HL-60/S4 (cell line): ENCODE measurements at regions not wholly inside any gene's neighbourhood (a gene's known extent, or its start where the extent isn't known, plus 50 kb on each side); places are given as distances from the start of the nearest gene placed in this dataset.

Experiments
- in situ Hi-C: fragments of 300-500 bp; cut with MboI; formaldehyde crosslinking; loops from 2 replicates; pipeline ENCODE4 v1.14.3; 2022; ENCODE audit warnings: low sequenced_read_pairs

DNA sequence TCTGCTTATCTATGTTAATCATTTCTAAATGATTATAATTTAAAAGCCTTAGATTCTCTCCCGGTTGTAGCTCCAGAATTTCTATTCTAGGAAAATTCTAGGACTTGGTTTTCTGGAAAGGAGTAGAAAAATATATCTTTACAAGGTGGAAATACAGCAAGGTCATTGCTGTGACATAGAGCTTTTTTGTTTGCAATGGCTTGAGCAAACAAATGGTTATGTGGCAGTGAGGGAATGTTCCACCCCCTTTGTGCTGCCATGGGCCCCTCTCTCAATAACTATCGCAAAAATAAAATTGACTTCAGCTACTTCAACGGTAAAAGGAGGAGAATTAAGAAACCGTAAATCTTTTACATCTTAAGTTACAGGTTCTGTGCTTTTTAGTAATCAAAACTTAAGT lies 517.1 kb downstream of the EPHA3 start:
- in situ Hi-C loops = no loop called here

DNA sequence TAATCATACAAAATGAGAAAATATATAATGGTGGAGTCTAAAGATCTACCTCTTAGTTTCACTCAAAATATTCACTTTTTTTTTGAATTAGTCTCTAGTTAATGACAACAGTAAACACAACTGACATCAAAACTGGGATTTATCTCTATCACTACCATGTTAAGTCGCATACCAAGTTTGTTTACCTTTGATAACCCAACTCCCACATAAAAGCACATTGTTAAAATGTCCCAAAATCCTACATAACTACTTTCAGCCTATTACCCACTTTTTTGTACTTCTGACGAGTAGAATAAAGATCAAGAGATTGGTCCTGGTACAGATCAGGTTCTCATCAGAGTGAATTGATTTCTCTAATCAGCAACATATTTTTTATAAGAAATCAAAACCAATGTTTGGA lies 518.5 kb downstream of the EPHA3 start:
- in situ Hi-C loops = no loop called here

DNA sequence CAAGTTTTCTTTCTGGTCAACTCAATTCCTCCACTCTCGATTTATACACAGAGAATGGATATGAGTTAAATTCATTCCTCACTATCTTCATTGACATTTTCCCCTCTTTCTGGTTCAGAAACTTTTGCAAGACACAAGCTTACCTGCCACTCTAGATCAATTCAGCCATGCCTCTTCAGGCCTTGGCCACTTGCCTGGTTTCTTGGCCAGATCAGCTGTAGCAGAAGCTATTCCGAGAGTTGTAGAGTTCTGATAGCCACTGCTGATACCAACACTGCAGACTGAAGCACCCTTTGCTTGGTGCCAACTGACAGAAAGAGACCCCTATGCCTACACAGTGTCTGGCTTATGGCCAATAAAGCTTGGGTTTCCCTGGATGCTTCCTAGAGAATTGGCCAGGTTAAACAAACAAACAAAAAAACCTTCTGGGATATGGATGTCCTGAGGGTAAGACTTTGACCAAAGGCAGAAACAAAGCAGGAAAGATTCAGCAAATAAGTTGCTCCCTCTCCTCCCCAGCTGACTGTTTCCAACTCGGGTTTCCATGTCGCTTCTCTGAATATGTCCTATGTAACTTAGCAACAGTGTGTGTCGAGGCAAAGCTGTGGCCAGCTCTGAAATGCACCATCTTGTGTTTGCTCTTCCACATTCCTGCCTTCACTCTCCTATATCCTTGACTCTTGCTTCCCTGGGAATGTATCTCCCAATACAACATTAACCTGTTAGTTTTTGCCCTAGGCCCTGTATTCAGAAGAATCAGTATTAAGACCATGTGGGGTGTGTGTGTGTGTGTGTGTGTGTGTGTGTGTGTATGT lies 521.6 kb downstream of the EPHA3 start:
- in situ Hi-C loops = no loop called here

DNA sequence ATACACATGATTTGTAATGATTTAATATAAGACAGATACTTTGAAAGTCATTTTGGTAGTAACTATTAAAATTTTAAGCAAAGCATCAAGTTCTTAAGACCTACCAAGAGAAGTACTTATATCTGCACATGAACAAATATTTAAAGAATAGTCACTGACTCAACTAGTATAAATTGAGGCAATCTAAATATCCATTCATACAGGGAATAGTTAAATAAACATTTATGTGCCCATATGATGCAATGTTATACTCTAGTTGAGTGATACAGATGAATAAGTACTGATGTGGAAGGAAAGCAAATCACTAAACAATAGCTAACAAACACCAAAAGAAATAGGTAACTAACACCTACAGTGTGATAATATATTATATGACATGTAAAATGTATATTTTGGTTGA lies 527.7 kb downstream of the EPHA3 start:
- in situ Hi-C loops = no loop called here

DNA sequence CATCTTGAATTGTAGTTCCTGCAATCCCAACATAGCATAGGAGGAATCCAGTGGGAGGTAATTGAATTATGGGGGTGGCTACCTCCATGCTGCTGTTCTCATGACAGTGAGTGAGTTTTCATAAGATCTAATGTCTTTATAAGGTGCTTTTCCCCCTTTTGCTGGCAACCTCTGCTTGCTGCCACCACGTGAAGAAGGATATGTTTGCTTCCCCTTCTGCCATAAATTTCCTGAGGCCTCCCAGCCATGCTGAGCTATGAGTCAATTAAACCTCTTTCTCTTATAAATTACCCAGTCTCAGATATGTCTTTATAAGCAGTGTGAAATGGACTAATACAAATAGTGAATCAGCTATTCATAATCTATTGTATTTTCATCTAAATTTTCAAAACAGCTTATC lies 537.3 kb downstream of the EPHA3 start:
- in situ Hi-C loops = no loop called here

DNA sequence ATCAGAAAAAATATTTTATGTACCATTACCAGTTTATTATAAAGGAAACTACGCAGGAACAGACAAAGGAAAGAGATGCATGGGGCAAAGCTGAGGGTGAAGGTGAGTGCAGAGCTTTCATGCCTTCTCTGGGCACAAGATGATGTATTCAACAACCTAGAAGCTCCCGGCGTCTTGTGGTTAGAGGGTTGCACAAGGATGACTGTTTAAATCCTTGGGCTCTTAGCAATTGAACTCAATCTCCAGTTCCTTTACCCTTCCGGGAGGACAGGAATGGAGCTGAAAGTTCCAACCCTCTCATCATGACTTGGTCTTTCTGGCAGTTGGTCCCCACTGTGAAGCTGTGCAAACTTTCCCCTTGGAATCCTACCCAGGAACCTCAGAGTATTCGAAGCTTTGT lies 542.0 kb downstream of the EPHA3 start:
- in situ Hi-C loops = no loop called here

DNA sequence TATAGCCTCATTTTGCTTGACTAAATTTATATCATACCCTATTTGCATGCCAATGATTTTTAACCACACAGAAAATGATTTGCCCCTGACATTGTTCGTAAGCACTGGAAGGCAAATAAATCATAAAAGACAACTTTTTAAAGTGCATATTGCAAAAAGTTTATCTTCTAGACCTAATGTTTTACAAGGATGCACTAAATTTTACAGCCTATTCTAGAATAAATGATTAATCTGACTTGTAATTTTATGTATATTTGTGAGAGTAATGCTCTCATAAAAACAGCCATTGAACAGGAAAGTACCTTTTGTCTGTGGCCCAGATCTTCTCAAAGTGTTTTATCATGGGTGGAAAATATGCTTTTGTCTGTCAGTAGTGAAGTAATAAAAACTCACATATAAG lies 546.6 kb downstream of the EPHA3 start:
- in situ Hi-C loops = no loop called here

DNA sequence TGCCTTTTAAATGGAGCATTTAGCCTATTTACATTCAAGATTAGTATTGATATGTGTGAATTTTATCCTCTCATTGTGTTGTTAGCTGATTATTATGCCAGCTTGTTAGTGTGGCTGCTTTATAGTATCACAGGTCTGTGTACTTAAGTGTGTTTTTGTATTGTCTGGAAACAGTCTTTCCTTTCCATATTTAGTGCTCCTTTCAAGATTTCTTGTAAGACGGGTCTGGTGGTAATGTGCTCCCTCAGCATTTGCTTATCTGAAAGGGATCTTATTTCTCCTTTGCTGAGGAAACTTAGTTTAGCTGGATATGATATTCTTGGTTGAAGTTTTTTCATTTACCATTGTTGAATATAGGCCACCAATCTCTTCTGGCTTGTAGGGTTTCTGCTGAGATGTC lies 549.0 kb downstream of the EPHA3 start:
- in situ Hi-C loops = no loop called here

DNA sequence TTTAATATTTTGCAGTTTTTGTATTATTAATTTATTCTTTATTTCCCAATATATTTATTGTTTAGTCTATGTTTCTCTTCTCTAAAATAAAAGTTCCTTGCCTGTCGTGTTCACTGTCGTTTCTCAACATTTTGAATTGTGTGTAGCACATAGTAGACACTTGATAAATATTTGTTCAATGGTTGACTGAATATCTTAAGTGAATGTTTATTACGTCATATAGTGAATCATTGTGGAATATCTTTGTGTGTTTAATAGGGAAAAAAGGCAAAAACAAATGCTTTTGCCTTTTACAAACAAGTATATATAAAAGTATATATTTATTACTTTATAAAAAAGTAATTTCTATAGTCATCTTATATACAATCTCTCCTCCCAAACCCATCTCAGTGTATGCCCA lies 572.3 kb downstream of the EPHA3 start:
- in situ Hi-C loops = no loop called here

DNA sequence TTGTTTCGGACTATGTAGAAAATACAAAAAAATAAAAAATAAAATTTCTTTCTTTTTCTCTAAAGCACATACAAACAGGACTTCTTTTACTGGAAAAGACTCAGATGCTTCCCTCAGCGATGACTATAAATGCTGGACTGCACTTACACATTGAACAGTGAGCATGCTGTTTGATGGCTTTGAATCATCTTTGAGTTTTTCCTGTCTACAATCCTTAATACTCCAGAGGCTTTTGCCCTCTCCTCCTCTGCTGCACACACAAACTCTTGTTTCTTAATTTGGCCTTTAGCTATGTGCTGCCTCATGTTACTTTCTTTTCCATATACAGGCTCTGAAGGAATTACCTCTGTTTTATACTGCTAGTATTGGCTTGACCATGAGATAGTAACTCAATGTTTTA lies 575.1 kb downstream of the EPHA3 start:
- in situ Hi-C loops = no loop called here

DNA sequence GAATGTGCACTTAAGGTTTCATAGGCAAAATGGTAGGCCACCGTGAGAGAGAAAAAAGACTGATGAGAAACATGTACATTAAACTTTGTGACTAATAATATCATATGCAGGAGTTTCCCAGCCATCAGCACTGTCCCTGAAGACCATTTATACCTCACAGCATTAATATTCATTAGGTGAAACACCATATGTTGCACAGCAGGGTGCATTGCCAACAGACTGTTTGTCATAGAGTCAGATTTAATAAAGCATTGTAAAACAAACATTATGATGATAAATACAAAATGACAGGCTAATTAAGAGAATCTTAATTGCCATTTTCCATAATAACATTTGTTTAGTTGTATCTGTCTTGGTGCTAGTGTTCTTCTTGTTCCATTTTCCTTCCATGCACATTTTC lies 578.3 kb downstream of the EPHA3 start:
- in situ Hi-C loops = no loop called here

DNA sequence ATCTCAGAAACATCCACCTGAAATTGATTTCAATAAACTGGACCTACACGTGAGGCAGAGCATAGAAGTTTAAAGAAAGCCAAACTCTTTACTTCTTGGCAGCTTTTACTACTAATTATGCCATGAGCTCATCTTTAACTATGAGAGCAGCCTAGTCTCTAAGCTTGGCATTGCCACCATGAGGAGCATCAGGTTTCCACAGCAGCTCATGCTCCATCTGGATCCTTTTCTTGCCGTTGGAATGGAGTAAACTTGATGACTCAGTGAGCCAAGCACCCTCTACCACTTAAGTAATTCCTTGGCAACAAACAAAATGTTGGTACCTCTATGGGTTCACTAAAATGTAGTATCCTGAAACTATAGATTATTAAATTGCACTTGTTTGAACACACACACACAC lies 583.2 kb downstream of the EPHA3 start:
- in situ Hi-C loops = no loop called here

DNA sequence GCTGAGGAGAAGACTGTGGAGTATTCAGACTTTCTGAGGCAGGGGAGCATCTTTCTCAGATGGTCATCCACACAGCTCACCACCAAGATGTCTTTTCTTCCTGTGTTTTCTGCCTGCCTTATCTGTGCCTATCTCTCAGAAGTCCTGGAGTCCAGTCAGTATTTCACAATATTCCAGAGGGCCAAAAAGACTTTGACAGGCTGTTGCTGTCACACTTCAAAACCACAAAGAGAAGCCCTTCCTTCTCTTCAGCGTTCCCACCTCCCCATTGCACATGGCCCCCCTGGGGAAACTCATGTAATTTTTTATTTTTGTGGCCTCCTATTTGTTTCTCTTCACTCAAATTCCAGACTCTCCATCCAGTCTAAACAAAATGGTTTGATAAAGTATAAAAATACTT lies 585.2 kb downstream of the EPHA3 start:
- in situ Hi-C loops = no loop called here

DNA sequence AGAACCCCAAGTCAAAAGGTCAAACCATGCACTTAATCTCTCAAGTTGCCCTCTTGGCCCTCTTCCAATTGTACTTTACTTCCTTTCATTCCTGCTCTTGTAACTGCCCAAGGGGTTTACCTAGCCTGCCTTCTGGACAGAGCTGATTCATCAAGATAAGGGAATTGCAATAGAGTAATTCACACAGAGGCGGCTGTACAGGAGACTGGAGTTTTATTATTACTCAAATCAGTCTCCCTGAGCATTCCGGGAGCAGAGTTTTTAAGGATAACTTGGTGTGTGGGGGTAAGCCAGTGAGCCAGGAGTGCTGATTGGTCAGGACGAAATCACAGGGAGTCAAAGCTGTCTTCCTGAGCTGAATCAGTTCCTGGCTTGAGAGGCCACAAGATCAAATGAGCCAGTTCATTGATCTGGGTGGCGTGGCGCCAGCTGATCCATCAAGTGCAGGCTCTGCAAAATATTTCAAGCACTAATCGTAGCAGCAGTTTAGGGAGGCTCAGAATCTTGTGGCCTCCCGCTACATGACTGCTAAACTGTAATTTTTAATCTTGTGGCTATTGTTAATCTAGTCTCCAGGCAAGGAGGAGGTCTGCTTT lies 590.0 kb downstream of the EPHA3 start:
- in situ Hi-C loops = no loop called here

DNA sequence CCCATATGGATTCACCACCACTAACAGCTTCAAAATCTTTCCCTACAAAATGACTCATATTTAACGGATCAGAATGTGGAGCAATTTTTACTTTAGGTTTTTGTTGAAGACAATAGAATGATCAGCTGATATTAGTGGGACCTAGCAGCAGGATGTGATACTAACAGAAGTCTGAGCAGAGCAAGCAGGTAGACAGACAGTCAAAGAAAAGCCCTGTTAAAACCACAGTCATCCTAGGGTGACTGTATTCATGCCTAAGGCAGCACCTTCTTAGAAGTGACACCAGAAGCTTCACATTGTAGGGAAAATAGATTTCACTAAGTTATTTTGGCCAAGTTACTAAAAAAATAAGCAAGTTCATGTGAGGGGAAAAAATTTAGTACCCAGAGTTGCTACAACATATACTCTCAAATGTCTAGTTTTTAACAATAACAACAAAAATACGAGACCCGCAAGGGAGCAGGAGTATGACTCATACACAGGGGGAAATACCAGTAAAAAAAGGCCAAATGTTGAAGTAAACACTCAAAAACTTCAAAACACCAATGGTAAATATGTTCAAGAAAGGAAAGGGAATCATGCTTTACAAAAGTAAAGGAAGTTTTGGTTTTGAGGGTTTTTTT lies 590.9 kb downstream of the EPHA3 start:
- in situ Hi-C loops = no loop called here

DNA sequence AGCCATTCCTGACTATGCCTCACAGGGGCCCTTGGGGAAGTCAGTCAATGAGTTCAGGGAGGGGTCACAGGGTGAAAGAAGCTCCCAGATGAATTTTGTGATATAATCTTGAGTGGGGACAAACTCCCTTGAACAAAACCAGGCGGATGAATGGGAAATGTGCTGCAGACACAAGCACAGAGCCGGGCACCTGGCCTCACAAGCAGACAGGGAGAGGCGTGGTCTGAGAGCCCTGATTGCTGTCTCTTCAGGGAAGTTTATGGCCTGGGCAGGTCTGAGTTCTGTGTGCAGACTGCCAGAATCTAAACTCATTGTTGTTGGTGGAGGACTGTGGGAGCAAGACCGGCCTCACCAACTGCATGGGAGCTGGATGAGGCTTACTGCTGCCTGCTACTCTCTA lies 591.8 kb downstream of the EPHA3 start:
- in situ Hi-C loops = no loop called here

DNA sequence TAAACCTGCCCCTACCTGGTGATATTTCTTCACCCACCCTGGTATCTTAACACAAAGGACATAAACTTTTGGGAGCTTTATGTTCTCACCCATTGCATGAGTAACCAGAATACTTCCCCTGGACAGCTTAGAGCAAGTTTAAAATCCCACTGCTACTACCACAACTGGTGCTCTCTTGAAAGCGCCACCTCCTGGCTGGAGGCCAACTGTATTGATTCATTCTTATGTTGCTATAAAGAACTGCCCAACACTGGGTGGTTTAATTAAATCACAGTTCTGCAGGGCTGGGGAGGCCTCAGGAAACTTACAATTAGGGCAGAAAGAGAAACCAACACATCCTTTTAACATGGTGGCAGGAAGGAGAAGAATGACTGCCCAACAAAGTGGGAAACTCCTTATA lies 592.4 kb downstream of the EPHA3 start:
- in situ Hi-C loops = no loop called here

DNA sequence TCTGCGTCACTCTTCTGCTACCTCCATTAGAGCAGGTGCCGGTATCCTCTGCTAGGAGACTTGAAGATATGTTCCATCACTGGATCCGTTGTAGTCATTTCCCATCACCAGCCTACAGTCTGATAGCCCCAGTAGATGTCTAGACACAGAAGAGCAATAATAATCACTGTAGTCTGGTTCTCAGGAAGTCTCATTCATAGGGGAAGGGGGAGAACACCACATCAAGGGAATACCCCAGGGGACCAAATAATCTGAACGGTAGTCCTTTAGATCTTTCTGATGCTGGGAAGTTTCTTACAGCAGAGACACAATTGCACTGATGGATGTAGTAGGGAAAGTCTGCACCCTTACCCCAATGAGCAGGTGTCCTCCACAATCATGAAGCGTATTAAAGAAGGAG lies 595.0 kb downstream of the EPHA3 start:
- in situ Hi-C loops = no loop called here

DNA sequence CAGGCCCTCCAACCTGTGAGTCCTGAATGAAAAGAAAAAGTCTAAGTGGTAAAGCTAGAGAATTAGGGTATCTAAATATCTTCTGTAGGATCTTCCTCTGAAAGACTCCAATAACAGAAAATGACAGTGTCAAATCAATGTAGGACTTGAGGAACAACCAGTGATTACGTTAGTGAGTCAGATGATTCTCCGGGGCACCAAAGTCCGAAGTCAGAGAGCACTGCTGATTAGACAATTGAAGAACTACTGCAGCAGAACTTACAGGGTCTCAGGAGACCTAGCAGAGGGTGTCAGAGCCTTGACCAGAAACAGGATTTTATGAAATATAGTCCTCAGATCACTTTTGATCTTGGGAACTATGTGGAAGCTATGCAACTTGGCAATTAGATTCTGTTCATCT lies 605.8 kb downstream of the EPHA3 start:
- in situ Hi-C loops = no loop called here

DNA sequence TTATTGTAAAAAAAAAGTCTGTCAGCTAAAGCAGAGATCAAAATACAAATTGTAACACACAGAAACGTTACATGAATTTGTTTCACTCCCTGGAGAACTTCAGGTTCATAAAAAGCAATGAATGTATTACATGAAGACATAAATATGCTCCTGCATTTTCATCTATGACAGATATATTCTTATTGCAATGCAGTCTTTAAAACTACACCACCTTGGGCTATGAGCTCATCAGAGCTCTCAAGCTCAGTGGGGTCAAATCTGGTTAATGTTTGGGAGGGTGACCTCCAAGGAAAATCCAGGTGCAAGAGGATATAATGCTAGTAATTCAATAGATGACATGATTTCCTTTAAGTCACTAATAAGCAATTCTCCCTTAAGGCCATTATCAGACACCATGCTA lies 606.8 kb downstream of the EPHA3 start:
- in situ Hi-C loops = no loop called here

DNA sequence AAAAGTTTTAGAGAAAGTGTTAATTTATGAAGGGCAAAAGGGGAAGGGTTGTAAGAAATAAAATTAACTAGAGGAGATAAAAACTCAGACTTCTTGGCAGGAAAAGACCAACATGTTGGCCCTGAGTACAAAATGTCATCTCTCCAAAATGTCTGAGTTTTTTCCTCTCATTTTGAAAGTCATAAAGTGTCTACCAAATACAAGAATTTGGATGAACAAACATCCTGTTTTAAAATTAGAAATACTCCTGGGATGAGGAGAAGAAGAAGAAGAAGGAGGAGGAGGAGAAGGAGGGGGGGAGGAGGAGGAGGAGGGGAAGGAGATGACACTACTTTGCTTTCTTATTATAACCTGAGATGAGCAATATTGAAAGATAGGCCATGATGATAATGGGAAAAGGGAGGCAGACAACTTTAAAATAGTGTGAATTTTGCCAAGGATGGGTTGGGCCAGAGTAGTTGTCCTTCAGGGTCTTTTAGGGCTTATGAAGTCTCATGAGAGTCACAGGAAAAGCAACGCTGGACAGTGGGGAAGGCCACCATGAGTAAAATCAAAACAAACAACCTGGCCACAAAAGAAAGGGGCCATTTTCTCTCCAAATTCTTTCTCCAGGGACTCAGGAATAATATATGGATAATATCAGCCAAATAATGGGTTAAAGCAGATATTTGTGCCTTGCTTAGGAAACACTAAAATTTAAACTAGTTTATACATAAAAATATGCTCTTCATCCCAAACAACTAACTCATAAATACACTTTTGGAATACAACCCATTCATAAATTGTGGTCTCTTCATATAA lies 632.9 kb downstream of the EPHA3 start:
- in situ Hi-C loops = no loop called here

DNA sequence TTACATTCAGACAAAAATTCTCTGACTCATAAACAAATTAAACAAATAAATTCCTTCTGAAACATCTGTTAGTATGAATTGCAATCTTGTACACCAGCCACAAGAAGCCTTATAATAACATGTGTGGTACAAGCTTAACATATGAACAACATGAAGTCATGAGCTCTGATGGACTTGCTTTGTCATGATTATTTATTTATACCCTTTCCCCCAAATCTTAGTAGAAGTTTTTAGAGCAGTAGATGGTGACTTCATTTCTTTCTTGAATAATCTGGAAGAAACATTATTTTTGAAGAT lies 633.4 kb downstream of the EPHA3 start:
- in situ Hi-C loops = no loop called here
